ENCODE measurements at regions not wholly inside any gene's neighbourhood (a gene's known extent, or its start where the extent isn't known, plus 50 kb on each side); places are given as distances from the start of the nearest gene placed in this dataset.

DNA sequence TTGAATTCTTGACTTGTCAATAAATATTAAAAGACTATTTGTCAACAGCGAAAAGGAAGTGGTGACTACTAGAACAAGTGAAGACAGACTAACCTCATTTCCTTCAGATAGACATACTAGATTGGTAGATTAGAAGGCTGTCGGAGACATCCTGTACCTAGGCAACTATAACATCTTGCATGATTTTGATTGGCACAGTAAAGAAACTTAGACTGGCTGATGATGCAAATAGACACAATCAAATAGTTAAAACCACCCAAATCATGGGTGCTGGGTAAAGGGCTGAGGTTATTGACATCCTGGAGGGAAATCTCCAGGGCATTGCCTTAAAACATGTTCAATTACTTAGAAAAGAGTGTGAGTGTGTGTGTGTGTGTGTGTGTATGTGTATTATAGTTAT is 85.9 kb upstream of the EDEM3 start:
- TF ChIP-seq, protein P1, sequence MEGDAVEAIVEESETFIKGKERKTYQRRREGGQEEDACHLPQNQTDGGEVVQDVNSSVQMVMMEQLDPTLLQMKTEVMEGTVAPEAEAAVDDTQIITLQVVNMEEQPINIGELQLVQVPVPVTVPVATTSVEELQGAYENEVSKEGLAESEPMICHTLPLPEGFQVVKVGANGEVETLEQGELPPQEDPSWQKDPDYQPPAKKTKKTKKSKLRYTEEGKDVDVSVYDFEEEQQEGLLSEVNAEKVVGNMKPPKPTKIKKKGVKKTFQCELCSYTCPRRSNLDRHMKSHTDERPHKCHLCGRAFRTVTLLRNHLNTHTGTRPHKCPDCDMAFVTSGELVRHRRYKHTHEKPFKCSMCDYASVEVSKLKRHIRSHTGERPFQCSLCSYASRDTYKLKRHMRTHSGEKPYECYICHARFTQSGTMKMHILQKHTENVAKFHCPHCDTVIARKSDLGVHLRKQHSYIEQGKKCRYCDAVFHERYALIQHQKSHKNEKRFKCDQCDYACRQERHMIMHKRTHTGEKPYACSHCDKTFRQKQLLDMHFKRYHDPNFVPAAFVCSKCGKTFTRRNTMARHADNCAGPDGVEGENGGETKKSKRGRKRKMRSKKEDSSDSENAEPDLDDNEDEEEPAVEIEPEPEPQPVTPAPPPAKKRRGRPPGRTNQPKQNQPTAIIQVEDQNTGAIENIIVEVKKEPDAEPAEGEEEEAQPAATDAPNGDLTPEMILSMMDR (IDR thresholded peaks at IDR 0.05; ENCODE audit: low read depth, low read length, poor library complexity, severe bottlenecking) = no peak
- TF ChIP-seq EZH2phosphoT487 (IDR thresholded peaks at IDR 0.05; ENCODE audit: borderline replicate concordance, low read length) = no peak

All from DOHH2 (cell line).